T47D (cell line): ENCODE measurements at regions not wholly inside any gene's neighbourhood (a gene's known extent, or its start where the extent isn't known, plus 50 kb on each side); places are given as distances from the start of the nearest gene placed in this dataset.

Experiments used
- DNase-seq, 2 experiments: peaks; one replicate each; pipeline versions ENCODE4 v3.0.0 to v3.0.0-alpha.2; 2011 to 2012; ENCODE audit warnings: low read depth in 1 of 2, low spot score in 1 of 2
- JUND ChIP-seq: IDR thresholded peaks from 2 replicates; pipeline ENCODE4 v1.6.1; 2012; ENCODE audit warnings: low read depth
- in situ Hi-C: cut with HindIII; loops from 2 replicates; pipeline ENCODE4 v1.10.0; 2016; ENCODE audit warnings: low sequenced_read_pairs, low pct_unique_long_range_greater_than_20kb

- in situ Hi-C loops, result no loop called here
- no peak for TF ChIP-seq JUND
- DNase-seq, result no peak
These were observed 50.3 kb downstream of the NAV1 start for GRCh38 chr1:201589186-201589585.

GRCh38 chr1:201590474-201590873 lies 51.5 kb downstream of the NAV1 start:
- no peak for DNase-seq
- TF ChIP-seq JUND, result no peak
- in situ Hi-C loops, result no loop called here

GRCh38 chr1:201591348-201591747 lies 52.4 kb downstream of the NAV1 start:
- TF ChIP-seq JUND, result no peak
- in situ Hi-C loops, result no loop called here
- DNase-seq, result no peak

GRCh38 chr1:201591981-201592380 lies 53.1 kb downstream of the NAV1 start:
- no peak for DNase-seq
- in situ Hi-C loops, result no loop called here
- no peak for TF ChIP-seq JUND

- TF ChIP-seq JUND, result no peak
- DNase-seq, result peak in 1 of 2 experiments; percentile 64
- in situ Hi-C loops, result no loop called here
These were observed 54.4 kb downstream of the NAV1 start for GRCh38 chr1:201593200-201593921.

- DNase-seq, result peak; percentile 29 to 55
- in situ Hi-C loops, result no loop called here
These were observed 55.8 kb downstream of the NAV1 start for GRCh38 chr1:201594575-201595245.

GRCh38 chr1:201595381-201595780 lies 56.5 kb downstream of the NAV1 start:
- TF ChIP-seq JUND, result no peak
- in situ Hi-C loops, result no loop called here
- no peak for DNase-seq

More at GRCh38 chr1:201594575-201595245, 55.8 kb downstream of the NAV1 start:
- no peak for TF ChIP-seq JUND

GRCh38 chr1:201596101-201596868 lies 57.4 kb downstream of the NAV1 start:
- TF ChIP-seq JUND, result no peak
- in situ Hi-C loops, result no loop called here
- no peak for DNase-seq

GRCh38 chr1:201597551-201598230 lies 58.8 kb downstream of the NAV1 start:
- in situ Hi-C loops, result no loop called here
- peak; percentile 45 to 92 for DNase-seq

GRCh38 chr1:201598396-201598795 lies 59.5 kb downstream of the NAV1 start:
- no peak for TF ChIP-seq JUND
- in situ Hi-C loops, result no loop called here
- no peak for DNase-seq

More at GRCh38 chr1:201597551-201598230, 58.8 kb downstream of the NAV1 start:
- TF ChIP-seq JUND, result no peak

- in situ Hi-C loops, result no loop called here
- no peak for TF ChIP-seq JUND
These were observed 60.0 kb downstream of the NAV1 start for GRCh38 chr1:201598973-201599372.

GRCh38 chr1:201599548-201599947 lies 60.6 kb downstream of the NAV1 start:
- TF ChIP-seq JUND, result no peak
- in situ Hi-C loops, result no loop called here
- no peak for DNase-seq

More at GRCh38 chr1:201598973-201599372, 60.0 kb downstream of the NAV1 start:
- DNase-seq, result no peak
